AG10803 (cell line): ENCODE measurements at regions not wholly inside any gene's neighbourhood (a gene's known extent, or its start where the extent isn't known, plus 50 kb on each side); places are given as distances from the start of the nearest gene placed in this dataset.

ENCODE experiments used
- DNase-seq: peaks from one replicate; pipeline ENCODE4 v3.0.0; 2010; ENCODE audit warnings: low read depth
- H3K4me3 ChIP-seq: 2 replicates; pipeline ENCODE4 v1.5.1; 2011; ENCODE audit warnings: mild to moderate bottlenecking, low read length, control low read depth
- TF ChIP-seq, protein P1 (sequence below): conservative IDR thresholded peaks from 2 replicates; pipeline ENCODE4 v1.5.1; 2011; ENCODE audit warnings: mild to moderate bottlenecking, low read length, control low read depth, inconsistent platforms

DNA sequence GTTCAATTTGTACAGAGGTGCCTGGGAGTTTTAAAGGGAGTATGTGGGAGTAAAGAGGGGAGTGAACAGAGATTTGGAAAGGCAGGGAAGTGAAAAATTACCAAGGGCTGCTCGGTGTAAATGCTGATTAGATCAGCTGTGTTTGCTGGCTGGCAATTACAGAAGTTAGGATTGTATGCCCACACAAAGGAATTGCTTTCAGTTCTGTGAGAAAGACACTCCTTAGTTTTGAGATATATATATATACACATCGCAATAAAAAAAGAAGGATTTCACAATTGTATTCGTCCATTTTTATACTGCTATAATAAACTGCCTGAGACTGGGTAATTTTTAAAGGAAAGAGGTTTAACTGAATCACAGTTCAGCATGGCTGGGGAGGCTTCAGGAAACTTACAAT, 196.3 kb downstream of the SLITRK5 start:
- TF ChIP-seq, protein P1, sequence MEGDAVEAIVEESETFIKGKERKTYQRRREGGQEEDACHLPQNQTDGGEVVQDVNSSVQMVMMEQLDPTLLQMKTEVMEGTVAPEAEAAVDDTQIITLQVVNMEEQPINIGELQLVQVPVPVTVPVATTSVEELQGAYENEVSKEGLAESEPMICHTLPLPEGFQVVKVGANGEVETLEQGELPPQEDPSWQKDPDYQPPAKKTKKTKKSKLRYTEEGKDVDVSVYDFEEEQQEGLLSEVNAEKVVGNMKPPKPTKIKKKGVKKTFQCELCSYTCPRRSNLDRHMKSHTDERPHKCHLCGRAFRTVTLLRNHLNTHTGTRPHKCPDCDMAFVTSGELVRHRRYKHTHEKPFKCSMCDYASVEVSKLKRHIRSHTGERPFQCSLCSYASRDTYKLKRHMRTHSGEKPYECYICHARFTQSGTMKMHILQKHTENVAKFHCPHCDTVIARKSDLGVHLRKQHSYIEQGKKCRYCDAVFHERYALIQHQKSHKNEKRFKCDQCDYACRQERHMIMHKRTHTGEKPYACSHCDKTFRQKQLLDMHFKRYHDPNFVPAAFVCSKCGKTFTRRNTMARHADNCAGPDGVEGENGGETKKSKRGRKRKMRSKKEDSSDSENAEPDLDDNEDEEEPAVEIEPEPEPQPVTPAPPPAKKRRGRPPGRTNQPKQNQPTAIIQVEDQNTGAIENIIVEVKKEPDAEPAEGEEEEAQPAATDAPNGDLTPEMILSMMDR, result no peak
- DNase-seq, result no peak
- no peak overlapping the region for H3K4me3 ChIP-seq

DNA sequence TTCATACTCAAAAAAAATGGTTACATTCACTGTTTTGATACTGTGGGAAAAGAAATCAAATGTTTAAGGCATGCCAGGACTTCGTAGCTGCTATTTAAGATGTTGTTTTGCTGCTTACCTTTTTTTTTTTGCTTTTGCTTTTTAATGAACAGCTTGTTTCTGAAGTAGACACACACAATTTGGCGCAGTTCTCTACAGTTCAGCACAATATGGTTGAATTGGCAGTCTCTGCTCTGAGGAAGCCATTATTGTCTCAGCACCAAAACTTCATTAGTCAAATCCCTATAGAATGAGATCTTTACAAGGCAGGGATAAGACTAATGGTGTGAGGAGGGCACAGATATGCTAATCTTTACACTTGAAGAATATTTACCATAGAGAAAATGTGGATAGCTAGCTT, 197.6 kb downstream of the SLITRK5 start:
- no peak for DNase-seq
- TF ChIP-seq, protein P1, result no peak
- H3K4me3 ChIP-seq, result no peak overlapping the region

DNA sequence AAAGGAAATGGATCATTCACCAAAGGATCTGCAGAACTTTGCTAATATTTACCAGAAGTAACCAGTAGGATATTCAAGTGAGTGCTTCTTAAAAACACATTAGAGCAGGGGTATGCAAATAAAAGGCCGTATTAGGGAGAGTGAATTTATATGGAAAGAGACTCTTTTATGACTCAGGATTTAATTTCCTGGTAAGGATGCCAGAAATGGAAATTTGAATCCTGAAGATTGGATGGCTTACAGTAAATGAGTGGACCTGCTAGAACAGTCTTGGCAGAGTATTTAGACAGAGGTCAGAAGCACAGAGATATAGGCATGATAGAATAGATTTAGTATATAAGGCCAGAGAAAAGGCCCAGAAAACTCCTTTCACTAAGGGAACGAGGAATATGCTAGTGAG, 201.6 kb downstream of the SLITRK5 start:
- DNase-seq, result no peak
- H3K4me3 ChIP-seq, result no peak overlapping the region
- TF ChIP-seq, protein P1, result no peak

GRCh38 chr13:87877477-87877876, 206.3 kb downstream of the SLITRK5 start:
- DNase-seq, result no peak
- TF ChIP-seq, protein P1, result no peak
- H3K4me3 ChIP-seq, result no peak overlapping the region

- H3K4me3 ChIP-seq, result no peak overlapping the region
- TF ChIP-seq, protein P1, result no peak
- no peak for DNase-seq
These were observed 207.5 kb downstream of the SLITRK5 start for GRCh38 chr13:87878706-87879105.

DNA sequence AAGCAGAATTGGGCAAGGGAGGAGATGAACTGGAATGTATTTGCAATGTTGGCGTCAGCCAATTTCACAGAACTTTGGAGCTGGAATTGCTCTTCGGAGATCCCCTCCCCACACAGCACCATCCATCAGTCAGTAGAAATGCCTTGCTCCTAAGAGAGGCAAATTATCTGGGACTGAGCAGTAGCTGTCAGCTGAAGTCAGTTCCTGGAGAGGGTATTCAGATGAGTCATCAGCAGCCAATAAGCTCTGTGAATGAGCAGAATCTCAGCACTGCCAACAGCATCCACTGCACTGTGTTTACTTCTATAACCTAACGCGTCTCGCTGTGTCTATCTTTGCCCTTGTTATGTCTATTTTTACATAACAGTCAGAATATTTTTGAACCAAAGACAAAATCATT, 213.7 kb downstream of the SLITRK5 start:
- TF ChIP-seq, protein P1, result no peak
- no peak overlapping the region for H3K4me3 ChIP-seq
- no peak for DNase-seq

DNA sequence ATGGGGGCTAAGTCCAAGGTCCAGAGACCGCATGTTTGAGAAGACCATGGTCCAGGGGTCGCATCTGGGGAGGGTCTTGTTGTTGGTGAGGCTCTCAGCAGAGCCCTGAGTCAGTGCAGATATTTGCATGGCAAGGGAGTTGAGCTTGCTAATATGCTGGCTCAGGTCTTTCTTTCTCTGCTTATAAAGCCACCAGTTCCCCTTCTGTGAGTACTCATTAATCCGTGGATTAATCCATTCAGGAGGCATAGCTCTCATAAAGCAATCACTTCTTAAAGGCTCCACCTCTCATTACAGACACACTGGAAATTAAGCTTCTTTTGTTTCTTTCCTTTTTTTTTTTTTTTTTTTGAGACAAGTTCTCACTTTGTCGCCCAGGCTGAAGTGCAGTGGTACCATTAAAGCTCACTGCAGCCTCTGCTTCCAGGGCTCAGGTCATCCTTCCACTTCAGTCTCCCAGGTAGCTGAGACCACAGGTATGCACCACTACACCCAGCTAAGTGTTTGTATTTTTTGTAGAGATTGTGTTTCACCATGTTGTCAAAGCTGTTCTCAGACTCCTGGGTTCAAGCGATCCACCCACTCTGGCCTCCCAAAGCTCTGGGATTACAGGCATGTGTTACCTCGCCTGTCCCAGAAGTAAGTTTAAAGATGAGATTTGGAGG, 216.4 kb downstream of the SLITRK5 start:
- TF ChIP-seq, protein P1, result no peak
- DNase-seq, result no peak
- no peak overlapping the region for H3K4me3 ChIP-seq
